GM12874 (cell line): ENCODE measurements at regions not wholly inside any gene's neighbourhood (a gene's known extent, or its start where the extent isn't known, plus 50 kb on each side); places are given as distances from the start of the nearest gene placed in this dataset.

Experiments
- TF ChIP-seq, protein P1 (sequence below): IDR thresholded peaks from 2 replicates; pipeline ENCODE4 v1.5.1; 2011; ENCODE audit warnings: low read depth, mild to moderate bottlenecking, control low read depth, low read length, moderate library complexity; ENCODE audit not compliant: insufficient read depth

DNA sequence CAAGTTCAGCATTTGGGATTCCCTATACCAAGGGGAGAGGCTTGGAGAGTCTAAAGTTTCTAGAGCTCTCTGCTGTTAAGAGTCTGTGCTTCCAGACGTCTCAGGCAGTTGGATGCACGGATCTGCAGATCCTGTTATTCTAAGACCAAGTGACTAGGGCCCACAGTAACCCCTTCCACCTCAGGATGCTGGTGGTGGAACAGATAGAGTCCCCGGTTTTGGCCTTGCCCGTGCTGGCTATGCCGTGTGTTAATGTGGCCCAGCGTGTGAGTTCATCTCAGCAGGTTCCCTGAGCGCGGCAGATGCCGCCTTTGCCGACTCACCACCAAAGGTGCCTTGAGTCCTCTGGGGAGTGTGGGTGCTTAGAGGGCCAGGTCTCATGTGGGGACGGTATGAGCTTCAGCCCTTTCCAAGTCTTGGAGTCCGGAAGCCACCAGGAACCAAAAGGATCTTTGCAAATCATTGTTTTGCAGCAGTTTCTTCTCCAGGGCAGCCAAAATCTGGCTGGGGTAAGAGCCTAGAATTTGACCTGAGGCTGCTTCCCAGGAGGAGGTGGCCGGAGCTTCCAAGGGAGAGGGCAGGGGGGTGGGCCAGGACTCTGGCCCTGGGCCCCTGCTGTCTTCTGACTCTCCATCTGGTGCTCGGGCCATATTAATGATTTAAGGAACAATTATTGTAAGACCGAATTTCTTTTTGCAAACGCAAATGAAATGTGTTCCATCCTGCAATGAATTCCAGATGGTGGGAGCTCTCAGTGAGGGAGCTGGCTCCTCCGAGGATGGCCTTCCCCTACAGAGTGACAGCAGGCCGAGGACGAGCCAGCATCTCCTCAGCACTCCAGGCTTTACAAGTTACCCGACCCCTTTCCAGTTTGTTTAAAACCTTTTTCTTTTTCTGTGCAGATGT lies 205.7 kb downstream of the FOXD2 start:
- TF ChIP-seq, protein P1, sequence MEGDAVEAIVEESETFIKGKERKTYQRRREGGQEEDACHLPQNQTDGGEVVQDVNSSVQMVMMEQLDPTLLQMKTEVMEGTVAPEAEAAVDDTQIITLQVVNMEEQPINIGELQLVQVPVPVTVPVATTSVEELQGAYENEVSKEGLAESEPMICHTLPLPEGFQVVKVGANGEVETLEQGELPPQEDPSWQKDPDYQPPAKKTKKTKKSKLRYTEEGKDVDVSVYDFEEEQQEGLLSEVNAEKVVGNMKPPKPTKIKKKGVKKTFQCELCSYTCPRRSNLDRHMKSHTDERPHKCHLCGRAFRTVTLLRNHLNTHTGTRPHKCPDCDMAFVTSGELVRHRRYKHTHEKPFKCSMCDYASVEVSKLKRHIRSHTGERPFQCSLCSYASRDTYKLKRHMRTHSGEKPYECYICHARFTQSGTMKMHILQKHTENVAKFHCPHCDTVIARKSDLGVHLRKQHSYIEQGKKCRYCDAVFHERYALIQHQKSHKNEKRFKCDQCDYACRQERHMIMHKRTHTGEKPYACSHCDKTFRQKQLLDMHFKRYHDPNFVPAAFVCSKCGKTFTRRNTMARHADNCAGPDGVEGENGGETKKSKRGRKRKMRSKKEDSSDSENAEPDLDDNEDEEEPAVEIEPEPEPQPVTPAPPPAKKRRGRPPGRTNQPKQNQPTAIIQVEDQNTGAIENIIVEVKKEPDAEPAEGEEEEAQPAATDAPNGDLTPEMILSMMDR = no peak

DNA sequence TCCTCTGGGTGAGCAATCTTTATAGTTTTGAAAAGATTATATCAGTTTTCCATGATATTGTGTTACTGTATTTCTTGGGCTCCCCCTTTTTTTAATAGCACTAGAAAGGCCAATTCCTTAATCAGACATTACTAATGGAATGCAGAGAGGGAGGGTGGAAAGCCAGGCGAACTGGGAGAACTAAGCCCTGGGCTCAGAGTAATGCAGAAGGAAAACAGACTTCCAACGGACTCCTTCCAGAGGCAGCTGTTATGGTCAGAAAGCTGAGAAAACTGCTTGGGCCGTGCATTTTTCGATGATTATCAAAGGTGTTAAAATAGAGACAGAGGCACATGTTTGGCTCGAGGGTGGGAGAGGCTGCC lies 206.3 kb downstream of the FOXD2 start:
- TF ChIP-seq, protein P1 = no peak

DNA sequence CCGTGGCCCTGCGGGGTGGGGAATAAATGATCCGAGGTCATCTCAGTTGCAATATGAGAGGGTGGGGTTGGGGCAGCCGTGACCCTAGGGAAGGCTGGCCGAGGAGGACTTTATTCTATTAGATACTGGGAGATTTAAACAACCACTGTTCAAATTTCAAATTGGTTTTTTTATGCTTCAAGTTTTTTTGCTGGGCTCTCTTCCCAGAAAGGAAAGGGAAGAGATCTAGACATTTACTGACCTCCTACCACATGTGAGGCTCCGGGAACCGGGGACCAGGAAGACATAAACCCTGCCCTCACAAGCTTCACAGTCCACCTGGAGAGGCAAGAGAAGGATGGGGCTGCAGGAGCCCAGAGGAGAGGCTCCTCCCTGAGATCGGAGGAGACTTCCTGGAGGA lies 207.3 kb downstream of the FOXD2 start:
- TF ChIP-seq, protein P1 = no peak

DNA sequence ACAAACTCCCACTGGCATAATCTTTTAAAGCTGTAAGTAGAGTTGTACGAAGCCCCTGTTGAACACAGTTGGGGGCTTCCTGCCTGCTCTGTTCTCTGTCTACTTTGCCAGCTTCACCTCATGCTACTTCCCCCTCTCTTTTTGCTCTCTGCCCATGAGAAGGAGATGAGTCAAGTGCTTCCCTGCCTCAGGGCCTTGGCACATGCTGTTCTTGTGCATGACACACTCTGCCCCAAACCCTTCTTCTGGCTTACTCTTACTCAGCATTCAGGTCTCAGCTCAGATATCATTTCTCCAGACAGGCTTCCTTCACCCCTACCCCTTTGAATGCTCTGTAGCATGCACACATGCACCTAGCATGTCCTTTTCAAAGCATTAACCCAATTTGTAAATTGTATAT lies 208.8 kb downstream of the FOXD2 start:
- TF ChIP-seq, protein P1 = no peak

DNA sequence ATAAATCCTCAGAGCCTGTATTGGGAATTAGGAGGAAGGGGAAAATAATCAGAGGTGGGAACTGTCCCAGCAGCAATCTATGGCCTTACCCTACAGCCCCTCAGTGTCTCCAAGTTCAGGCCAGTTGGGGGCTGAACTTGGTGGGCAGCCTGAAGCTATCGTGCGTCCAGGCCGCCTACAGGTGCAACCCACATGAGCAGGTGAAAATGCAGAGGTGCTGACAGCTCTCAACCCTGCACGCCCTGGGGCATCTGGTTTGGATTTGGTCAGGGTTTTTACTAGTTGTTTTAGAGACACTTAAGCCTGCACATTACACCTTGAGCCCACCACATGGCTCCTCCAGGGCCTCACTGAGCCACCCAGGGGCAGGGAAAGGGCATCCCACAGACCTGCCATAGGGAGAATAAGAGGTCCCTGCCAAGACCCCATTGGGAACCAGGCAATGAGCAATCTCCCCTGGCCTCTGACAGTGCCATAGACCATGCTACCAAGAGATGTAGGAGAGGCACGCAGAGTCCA lies 209.5 kb downstream of the FOXD2 start:
- TF ChIP-seq, protein P1 = no peak

DNA sequence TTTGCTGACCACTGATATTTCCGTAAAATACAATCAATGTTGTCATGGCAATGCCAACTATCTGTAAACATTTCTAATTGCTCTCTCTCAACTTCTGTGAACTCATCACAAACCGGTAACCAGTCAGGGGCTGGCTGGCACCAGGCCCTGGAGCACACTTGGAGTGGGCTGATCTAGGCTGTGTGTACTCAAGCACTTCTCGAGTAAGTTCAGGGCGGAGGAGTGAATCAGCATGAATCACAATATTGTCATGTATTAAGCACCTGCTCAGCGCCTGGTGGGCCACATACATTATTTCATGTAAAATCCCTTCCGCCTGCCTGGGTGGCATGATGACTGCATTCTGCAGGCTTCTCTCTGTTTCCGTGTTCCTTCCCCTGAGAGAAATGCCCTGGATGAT lies 212.4 kb downstream of the FOXD2 start:
- TF ChIP-seq, protein P1 = no peak

DNA sequence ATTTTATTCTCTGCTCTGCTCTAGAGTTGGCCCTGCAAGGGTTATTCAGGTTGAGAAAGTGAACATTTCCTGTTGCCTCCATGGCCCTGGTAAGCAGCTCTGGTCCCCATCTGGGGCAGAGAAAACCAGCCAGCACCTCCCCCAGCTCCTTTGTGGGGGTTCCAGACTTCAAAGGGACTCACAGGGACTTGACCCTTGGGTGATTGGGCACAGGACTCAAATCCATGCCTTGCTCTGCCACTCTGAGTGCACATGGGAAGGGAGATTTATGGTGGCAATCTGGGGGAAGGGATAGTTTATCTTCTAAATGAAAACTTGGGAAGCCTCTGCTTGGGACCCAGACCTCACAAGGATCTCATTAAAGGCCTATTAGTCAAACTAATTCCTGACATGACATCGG lies 212.8 kb downstream of the FOXD2 start:
- TF ChIP-seq, protein P1 = no peak
